GM10248 (cell line): ENCODE measurements at regions not wholly inside any gene's neighbourhood (a gene's known extent, or its start where the extent isn't known, plus 50 kb on each side); places are given as distances from the start of the nearest gene placed in this dataset.

Experiments
- CTCF ChIA-PET: fragments of 300-600 bp; sonication (Branson Sonifier 250); formaldehyde crosslinking; extraction: SDS; loops from one replicate; lab custom pipeline; 2021; ENCODE audit warnings: antibody characterized with exemption; lab: Yijun Ruan, JAX
- POLR2A ChIA-PET: fragments of 350-650 bp; sonication (Branson Sonifier 250); formaldehyde crosslinking; extraction: SDS; loops from one replicate; lab custom pipeline; 2020; ENCODE audit warnings: antibody characterized with exemption; lab: Yijun Ruan, JAX
- DNase-seq: peaks from one replicate; pipeline ENCODE4 v3.0.0; 2012; ENCODE audit errors: extremely low spot score
- TF ChIP-seq, protein P1 (sequence below): IDR thresholded peaks from 2 replicates; pipeline ENCODE4 v1.5.1; 2012; ENCODE audit warnings: mild to moderate bottlenecking, low read depth; ENCODE audit errors: extremely low read depth, missing control alignments, control extremely low read depth

DNA sequence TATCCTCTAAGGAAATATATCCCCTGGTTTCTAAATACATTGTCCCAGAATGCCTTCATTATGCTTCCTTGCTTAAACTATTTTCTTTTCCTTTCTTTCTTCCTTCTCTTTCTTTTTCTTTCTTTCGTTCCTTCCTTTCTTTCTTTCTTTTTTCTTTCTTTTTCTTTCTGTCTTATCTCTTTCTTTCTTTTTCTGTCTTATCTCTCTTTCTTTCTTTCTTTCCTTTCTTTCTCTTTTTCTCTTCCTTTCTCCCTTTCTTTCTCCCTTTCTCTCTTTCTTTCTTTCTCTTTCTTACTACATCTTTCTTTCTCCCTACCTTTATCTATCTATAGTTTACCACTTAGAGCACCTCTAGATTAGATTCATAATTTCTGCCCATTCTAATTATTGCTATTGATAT is 552.1 kb downstream of the PYDC2 start:
- ChIA-PET POLR2A (no interaction called here), CTCF (interaction anchor here (1.5 kb wide), 1 partner anchor 9 kb away, joined by 5 read pairs; no protein-coding TSS in a partner anchor)
- TF ChIP-seq, protein P1, sequence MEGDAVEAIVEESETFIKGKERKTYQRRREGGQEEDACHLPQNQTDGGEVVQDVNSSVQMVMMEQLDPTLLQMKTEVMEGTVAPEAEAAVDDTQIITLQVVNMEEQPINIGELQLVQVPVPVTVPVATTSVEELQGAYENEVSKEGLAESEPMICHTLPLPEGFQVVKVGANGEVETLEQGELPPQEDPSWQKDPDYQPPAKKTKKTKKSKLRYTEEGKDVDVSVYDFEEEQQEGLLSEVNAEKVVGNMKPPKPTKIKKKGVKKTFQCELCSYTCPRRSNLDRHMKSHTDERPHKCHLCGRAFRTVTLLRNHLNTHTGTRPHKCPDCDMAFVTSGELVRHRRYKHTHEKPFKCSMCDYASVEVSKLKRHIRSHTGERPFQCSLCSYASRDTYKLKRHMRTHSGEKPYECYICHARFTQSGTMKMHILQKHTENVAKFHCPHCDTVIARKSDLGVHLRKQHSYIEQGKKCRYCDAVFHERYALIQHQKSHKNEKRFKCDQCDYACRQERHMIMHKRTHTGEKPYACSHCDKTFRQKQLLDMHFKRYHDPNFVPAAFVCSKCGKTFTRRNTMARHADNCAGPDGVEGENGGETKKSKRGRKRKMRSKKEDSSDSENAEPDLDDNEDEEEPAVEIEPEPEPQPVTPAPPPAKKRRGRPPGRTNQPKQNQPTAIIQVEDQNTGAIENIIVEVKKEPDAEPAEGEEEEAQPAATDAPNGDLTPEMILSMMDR = no peak
- no peak for DNase-seq

DNA sequence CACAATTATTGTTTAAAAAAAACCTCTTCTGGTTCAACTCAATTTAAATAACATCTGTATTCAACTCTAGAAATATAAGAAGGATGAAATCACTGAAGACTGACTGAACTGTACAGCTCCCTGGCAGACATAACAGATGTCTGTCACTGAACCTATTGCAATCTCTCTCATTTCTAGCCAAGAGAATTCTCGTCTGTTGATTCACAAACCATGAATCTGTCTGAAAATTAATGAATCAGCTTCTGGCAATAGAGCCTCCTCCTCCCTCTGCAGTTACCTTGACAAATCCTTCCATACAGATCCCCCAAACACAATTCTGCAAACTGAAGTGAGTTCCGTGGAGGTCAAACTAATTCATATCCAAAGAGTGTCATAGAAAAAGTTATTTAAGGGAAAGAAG is 561.4 kb downstream of the PYDC2 start:
- TF ChIP-seq, protein P1 = no peak
- CTCF ChIA-PET = interaction anchor here (1.4 to 1.9 kb wide), 3 partner anchors 10 to 16 kb away, joined by 4 to 7 read pairs (median 5); no protein-coding TSS in a partner anchor
- POLR2A ChIA-PET = no interaction called here
- no peak for DNase-seq

DNA sequence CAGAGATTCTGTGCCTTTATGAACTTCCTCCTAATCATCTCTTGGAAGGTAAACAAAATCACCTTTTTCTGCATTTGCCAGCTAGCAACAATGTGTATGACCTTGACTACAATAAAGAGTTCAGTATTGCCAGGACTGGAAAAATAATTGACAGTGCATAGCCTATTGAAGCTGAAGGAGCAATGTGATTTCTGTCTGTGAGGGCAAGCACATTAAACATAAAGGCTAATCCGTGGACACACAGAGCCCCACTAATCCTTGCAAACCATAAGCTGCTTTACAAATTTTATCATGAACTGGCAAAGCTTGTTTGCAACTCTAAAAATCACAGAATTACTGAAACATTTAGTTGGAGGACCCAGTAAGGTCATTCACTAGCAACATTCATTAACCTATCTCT is 563.8 kb downstream of the PYDC2 start:
- CTCF ChIA-PET = interaction anchor here (1.0 kb wide), 1 partner anchor 15 kb away, joined by 3 read pairs; no protein-coding TSS in a partner anchor
- POLR2A ChIA-PET = no interaction called here
- TF ChIP-seq, protein P1 = no peak
- DNase-seq = no peak

DNA sequence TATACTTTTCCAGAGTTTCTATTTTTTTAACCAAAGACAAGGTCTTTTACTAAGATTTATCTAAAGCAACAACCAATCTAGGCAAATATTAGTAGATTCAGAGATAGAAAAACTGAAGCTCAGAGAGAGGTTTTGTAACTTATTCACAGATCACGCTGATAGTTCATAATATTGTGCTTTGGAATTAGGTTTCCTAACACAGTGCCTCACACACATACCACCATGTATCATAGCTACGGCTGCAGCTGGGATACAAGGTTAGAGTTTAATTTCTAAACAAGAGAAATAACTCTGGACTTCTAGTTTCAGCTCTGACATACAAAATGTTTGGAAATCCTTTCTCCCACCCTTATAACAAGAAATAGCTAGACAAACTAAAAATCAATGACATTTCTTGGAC is 565.7 kb downstream of the PYDC2 start:
- no peak for DNase-seq
- ChIA-PET CTCF (interaction anchor here (1.0 to 1.6 kb wide), 3 partner anchors 11 to 29 kb away, joined by 3 to 4 read pairs (median 4); no protein-coding TSS in a partner anchor), POLR2A (no interaction called here)
- TF ChIP-seq, protein P1 = no peak

DNA sequence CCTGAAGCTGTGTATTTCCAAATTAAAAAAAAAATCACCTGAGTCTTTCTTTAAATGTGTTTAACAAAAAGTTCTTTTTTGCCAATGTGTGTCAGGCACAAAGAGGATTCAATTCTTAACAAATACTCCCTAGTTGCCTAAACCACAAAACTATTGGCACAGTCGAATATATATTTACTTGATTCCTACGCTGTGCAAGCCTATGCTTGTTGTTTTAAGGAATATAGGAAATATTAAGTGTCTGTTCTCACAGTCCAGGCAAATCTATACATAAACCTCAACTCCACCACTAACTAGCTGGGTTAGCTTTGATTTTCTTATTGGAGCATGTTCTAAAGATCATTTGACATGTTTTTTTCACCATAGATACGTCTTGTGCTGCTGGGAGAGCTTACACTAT is 571.0 kb downstream of the PYDC2 start:
- TF ChIP-seq, protein P1 = no peak
- POLR2A ChIA-PET = no interaction called here
- CTCF ChIA-PET = interaction anchor here (1.4 kb wide), 1 partner anchor 59 kb away, joined by 3 read pairs; no protein-coding TSS in a partner anchor
- no peak for DNase-seq

DNA sequence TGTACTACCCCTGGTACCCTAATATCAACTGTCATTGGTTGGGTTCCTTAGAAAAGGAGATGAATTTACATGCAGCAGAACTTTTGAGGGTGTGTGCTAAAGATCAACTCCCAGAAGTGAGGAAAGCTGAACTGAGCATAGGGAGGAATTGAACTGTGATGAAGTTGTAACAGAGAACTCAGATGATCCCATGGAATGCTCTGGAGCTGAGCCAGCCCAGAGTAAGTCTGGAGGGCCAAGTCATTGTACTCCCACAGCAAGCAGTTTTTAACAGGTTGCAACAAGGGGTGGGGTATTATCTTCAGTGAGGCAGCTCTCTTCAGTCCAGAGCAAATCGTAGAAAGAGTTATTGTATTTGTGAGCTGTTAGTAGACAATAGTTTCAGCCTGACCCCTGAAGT is 572.3 kb downstream of the PYDC2 start:
- ChIA-PET POLR2A (no interaction called here), CTCF (interaction anchor here (0.8 to 1.6 kb wide), 3 partner anchors 10 to 25 kb away, joined by 3 to 4 read pairs (median 4); no protein-coding TSS in a partner anchor)
- TF ChIP-seq, protein P1 = no peak
- DNase-seq = no peak
